ENCODE measurements at regions not wholly inside any gene's neighbourhood (a gene's known extent, or its start where the extent isn't known, plus 50 kb on each side); places are given as distances from the start of the nearest gene placed in this dataset.

DNA sequence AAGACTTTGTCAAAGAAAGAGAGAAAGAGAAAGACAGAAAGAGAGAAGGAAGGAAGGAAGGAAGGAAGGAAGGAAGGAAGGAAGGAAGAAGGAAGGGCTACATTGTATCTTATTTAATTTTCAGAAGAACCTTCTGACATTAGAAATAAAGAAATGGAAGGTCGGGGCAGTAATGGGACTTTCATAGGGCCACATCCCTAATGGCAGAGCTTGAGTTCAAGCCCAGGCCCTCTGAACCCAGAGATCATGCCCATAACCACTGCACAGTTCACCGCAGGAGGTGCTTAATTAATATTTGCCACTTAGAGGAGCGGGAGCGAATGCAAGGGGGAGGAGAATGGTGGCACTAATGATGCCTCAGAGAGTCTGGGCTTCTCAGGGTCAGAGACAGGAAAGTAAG lies 233.3 kb downstream of the MN1 start:
- H3K36me3 Mint-ChIP-seq, result no peaks in the 10 kb centered on the region
- H3K4me1 Mint-ChIP-seq, result no peaks in the 10 kb centered on the region
- no peak overlapping the region for H3K4me3 Mint-ChIP-seq
- no peak overlapping the region for H3K27ac Mint-ChIP-seq
- no peak for DNase-seq
- no peak for ATAC-seq (replicated peaks)
- H3K27me3 Mint-ChIP-seq, result peaks cover 11 to 22% of the 10 kb centered on the region in 2 donors
- peaks cover 5 to 8% of the 10 kb centered on the region in 2 donors for H3K9me3 Mint-ChIP-seq

DNA sequence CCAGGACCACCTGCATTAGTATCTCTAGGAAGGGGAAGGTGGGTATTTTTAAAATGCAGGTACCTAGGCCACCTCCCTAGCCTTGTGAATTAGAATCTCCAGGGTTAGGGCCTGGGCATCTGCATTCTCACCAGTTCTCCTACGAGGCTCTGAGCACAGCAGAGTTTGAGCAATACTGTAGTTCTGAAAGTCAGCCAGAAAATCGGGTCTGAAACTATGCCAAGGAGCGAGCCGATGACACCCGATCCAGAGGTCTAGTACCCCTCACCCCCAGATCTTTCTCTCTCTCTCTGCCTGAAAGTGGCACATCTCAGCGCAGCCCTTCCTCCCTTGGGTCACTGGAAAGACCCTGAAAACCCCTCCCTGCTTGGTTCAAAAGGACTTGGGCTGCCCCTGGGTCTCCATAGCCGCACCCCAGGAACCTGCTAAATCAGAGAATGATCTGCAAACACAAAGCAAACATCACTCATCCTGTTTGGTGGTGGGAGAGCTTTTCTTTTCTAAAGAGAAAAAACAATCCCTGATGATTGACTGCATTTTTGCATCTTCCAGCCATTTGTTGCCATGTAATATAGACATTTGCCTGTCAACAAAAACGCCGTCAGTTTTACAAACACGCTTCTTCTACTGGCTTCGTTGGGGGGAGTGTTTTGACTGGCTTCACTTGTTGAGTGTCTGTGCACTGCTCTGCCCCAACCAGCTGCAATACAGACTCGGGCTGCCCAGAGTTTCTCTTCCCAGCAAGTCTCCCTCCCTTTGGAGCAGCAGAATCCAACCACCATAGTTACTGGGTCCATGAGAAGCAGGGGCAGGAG lies 229.9 kb downstream of the MN1 start:
- ATAC-seq (replicated peaks) (no peak), DNase-seq (no peak)
- H3K27me3 Mint-ChIP-seq, result peaks cover 19 to 28% of the 10 kb centered on the region in 2 donors
- no peak overlapping the region for H3K4me3 Mint-ChIP-seq
- peaks cover 4 to 5% of the 10 kb centered on the region in 2 donors for H3K9me3 Mint-ChIP-seq
- H3K4me1 Mint-ChIP-seq, result no peaks in the 10 kb centered on the region
- H3K27ac Mint-ChIP-seq, result no peak overlapping the region
- no peaks in the 10 kb centered on the region for H3K36me3 Mint-ChIP-seq

DNA sequence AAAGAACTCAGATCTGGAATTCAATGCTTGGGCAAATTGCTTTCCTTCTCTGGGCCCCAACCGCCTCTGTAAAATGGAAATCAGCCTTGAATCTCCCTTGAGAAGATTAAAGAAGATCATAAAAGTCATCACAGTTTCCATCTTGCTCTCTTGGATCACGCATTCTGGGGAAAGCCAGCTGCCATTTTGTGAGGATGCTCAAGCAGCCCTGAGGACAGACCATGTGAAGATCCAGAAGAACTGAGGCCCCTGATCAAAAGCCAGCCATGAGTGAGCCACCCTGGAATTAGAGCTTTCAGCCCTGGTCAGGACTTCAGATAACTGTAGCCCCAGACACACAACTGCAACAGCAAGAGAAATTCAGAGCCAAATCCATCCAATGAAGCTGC lies 229.3 kb downstream of the MN1 start:
- no peak for DNase-seq
- no peak for ATAC-seq (replicated peaks)
- peaks cover 4 to 5% of the 10 kb centered on the region in 2 donors for H3K9me3 Mint-ChIP-seq
- H3K4me3 Mint-ChIP-seq, result no peak overlapping the region
- H3K36me3 Mint-ChIP-seq, result no peaks in the 10 kb centered on the region
- H3K4me1 Mint-ChIP-seq, result no peaks in the 10 kb centered on the region
- peaks cover 19 to 28% of the 10 kb centered on the region in 2 donors for H3K27me3 Mint-ChIP-seq
- H3K27ac Mint-ChIP-seq, result no peak overlapping the region

GRCh38 chr22:27573280-27574001 lies 228.1 kb downstream of the MN1 start:
- H3K4me3 Mint-ChIP-seq, result no peak overlapping the region
- no peak for ATAC-seq (replicated peaks)
- no peak for DNase-seq
- H3K4me1 Mint-ChIP-seq, result no peaks in the 10 kb centered on the region
- H3K27ac Mint-ChIP-seq, result no peak overlapping the region
- peaks cover 4 to 5% of the 10 kb centered on the region in 2 donors for H3K9me3 Mint-ChIP-seq
- H3K27me3 Mint-ChIP-seq, result peaks cover 19 to 28% of the 10 kb centered on the region in 2 donors
- no peaks in the 10 kb centered on the region for H3K36me3 Mint-ChIP-seq

- no peak for DNase-seq
- Mint-ChIP-seq H3K9me3 (peaks cover 4 to 5% of the 10 kb centered on the region in 2 donors), H3K27ac (no peak overlapping the region), H3K27me3 (peaks cover 19 to 28% of the 10 kb centered on the region in 2 donors), H3K36me3 (no peaks in the 10 kb centered on the region), H3K4me1 (no peaks in the 10 kb centered on the region), H3K4me3 (no peak overlapping the region)
- ATAC-seq (replicated peaks), result no peak
These were observed 227.6 kb downstream of the MN1 start for GRCh38 chr22:27574002-27574366.

DNA sequence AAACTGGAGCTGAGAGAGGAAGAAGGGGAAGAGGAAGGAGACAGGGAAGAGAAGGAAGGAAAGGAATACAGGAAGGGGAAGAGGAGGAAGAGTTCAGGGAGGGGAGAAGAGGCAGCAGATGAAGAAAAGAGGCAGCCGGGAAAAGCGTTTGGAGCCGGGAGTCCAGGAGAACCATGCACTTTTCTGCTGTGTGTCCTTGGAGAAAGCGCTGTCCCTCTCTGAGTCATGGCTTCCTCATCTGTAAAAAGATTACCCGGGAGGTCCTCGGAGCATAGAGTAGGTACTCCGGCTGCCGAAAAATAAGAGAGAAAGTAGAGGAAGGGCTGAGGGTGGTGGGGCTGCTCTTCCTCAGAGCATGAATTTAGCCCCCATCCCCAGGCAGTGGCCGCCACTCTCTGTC lies 226.9 kb downstream of the MN1 start:
- no peak overlapping the region for H3K27ac Mint-ChIP-seq
- H3K27me3 Mint-ChIP-seq, result peaks cover 23 to 28% of the 10 kb centered on the region in 2 donors

GRCh38 chr22:27575348-27575747 lies 226.2 kb downstream of the MN1 start:
- no peak overlapping the region for H3K27ac Mint-ChIP-seq
- peaks cover 4 to 5% of the 10 kb centered on the region in 2 donors for H3K9me3 Mint-ChIP-seq
- peaks cover 23 to 28% of the 10 kb centered on the region in 2 donors for H3K27me3 Mint-ChIP-seq
- H3K36me3 Mint-ChIP-seq, result no peaks in the 10 kb centered on the region
- DNase-seq, result no peak
- no peak for ATAC-seq (replicated peaks)
- H3K4me1 Mint-ChIP-seq, result no peaks in the 10 kb centered on the region
- no peak overlapping the region for H3K4me3 Mint-ChIP-seq

More for the DNA sequence above, 226.9 kb downstream of the MN1 start:
- Mint-ChIP-seq H3K36me3 (no peaks in the 10 kb centered on the region), H3K4me1 (no peaks in the 10 kb centered on the region), H3K9me3 (peaks cover 4 to 5% of the 10 kb centered on the region in 2 donors), H3K4me3 (no peak overlapping the region)
- no peak for ATAC-seq (replicated peaks)
- no peak for DNase-seq

DNA sequence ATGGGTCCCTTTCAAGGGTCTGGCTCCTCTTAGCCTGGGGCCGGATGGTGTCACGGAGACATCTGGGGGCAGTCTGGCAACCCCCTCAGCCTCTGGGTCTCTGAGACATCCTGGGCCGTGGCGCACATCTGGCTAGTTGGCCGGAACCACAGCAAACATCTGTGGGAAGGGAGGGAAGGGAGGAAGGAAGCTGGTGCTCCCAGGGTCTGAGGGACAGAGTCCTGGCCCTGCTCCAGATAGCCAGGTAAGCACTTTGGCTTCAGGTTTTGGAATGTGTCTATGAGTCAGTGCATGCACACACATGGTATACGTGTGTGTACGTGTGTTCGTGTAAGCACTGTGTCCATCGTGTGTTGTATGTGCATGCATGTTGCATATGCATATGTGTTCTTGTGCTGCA lies 225.1 kb downstream of the MN1 start:
- Mint-ChIP-seq H3K27ac (no peak overlapping the region), H3K9me3 (peaks cover 4 to 5% of the 10 kb centered on the region in 2 donors), H3K27me3 (peaks cover 23 to 28% of the 10 kb centered on the region in 2 donors), H3K36me3 (no peaks in the 10 kb centered on the region), H3K4me3 (no peak overlapping the region), H3K4me1 (no peaks in the 10 kb centered on the region)
- DNase-seq (no peak), ATAC-seq (replicated peaks) (no peak)

DNA sequence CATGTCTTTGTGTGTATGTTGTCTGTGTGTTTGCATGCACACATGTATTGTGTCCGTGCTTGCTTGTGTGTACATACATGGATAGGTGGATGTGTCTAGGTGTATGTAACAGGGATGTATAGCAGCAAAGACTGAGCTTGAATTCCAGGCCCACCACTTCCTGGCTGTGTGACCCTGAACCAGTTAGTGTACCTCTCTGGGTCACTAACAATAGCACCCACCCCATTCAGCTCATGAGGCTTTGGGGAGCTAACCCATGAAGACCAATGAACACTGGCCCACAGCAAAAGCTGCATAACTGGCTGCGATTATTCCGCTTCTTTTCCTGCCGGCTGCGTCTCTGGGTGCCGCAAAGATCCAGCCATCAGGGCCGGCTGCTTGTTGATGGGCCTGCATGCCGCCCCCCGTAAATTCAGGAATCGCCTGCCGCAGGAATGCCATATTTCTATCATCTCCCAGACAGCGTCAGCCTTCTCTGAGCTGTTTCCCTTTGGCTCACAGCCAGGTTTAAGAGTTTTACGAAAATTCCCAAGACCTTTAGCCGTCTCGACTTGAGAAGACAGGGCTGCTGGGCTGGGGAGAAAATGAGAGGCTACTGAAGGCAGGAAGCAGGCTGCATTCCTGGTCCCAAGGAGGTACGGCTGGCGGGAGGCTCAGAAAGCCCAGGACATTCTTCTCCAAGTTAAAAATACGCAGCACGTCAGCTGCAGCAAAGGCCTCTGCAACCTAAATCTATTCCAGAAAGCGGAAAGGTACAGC lies 224.6 kb downstream of the MN1 start:
- no peak overlapping the region for H3K4me3 Mint-ChIP-seq
- no peak overlapping the region for H3K27ac Mint-ChIP-seq
- H3K9me3 Mint-ChIP-seq, result peaks cover 4 to 5% of the 10 kb centered on the region in 2 donors
- H3K36me3 Mint-ChIP-seq, result no peaks in the 10 kb centered on the region
- ATAC-seq (replicated peaks) (no peak), DNase-seq (no peak)
- no peaks in the 10 kb centered on the region for H3K4me1 Mint-ChIP-seq
- peaks cover 20 to 23% of the 10 kb centered on the region in 2 donors for H3K27me3 Mint-ChIP-seq

- Mint-ChIP-seq H3K36me3 (no peaks in the 10 kb centered on the region), H3K4me1 (no peaks in the 10 kb centered on the region), H3K4me3 (no peak overlapping the region), H3K27me3 (peaks cover 14 to 17% of the 10 kb centered on the region in 2 donors), H3K27ac (no peak overlapping the region), H3K9me3 (no peaks in the 10 kb centered on the region)
- DNase-seq (no peak), ATAC-seq (replicated peaks) (no peak)
These were observed 224.0 kb downstream of the MN1 start for GRCh38 chr22:27577574-27577969.

- H3K36me3 Mint-ChIP-seq, result no peaks in the 10 kb centered on the region
These were observed 222.5 kb downstream of the MN1 start for GRCh38 chr22:27578937-27579617.

GRCh38 chr22:27580311-27580897 lies 221.2 kb downstream of the MN1 start:
- H3K27me3 Mint-ChIP-seq, result peaks cover 0 to 4% of the 10 kb centered on the region in 2 donors
- H3K9me3 Mint-ChIP-seq, result no peaks in the 10 kb centered on the region
- no peaks in the 10 kb centered on the region for H3K4me1 Mint-ChIP-seq
- no peaks in the 10 kb centered on the region for H3K36me3 Mint-ChIP-seq
- no peak overlapping the region for H3K4me3 Mint-ChIP-seq
- H3K27ac Mint-ChIP-seq, result no peak overlapping the region
- peak in 1 of 2 donors; percentile 25 for ATAC-seq (replicated peaks)
- DNase-seq, result no peak

More at GRCh38 chr22:27578937-27579617, 222.5 kb downstream of the MN1 start:
- Mint-ChIP-seq H3K4me3 (no peak overlapping the region), H3K9me3 (no peaks in the 10 kb centered on the region), H3K27me3 (peaks cover 7 to 9% of the 10 kb centered on the region in 2 donors), H3K27ac (no peak overlapping the region), H3K4me1 (no peaks in the 10 kb centered on the region)
- DNase-seq (no peak), ATAC-seq (replicated peaks) (no peak)

- DNase-seq (no peak), ATAC-seq (replicated peaks) (no peak)
- Mint-ChIP-seq H3K9me3 (no peaks in the 10 kb centered on the region), H3K4me1 (no peaks in the 10 kb centered on the region), H3K27me3 (peaks cover 0 to 4% of the 10 kb centered on the region in 2 donors), H3K27ac (no peak overlapping the region), H3K4me3 (no peak overlapping the region), H3K36me3 (no peaks in the 10 kb centered on the region)
These were observed 220.3 kb downstream of the MN1 start for GRCh38 chr22:27581236-27581635.

GRCh38 chr22:27581688-27582087 lies 219.9 kb downstream of the MN1 start:
- Mint-ChIP-seq H3K9me3 (no peaks in the 10 kb centered on the region), H3K27me3 (peaks cover 0 to 4% of the 10 kb centered on the region in 2 donors), H3K4me3 (no peak overlapping the region), H3K27ac (no peak overlapping the region), H3K4me1 (no peaks in the 10 kb centered on the region), H3K36me3 (no peaks in the 10 kb centered on the region)
- DNase-seq (no peak), ATAC-seq (replicated peaks) (no peak)

All from stimulated activated naive B cell treated with anti-CD40 and anti-IgM and Interleukin-4, amounts not matched to agents 10 μg/mL and 1 μg/mL and 100 μg/mL, for 72 hours (primary cell).